ENCODE measurements at regions not wholly inside any gene's neighbourhood (a gene's known extent, or its start where the extent isn't known, plus 50 kb on each side); places are given as distances from the start of the nearest gene placed in this dataset.

DNA sequence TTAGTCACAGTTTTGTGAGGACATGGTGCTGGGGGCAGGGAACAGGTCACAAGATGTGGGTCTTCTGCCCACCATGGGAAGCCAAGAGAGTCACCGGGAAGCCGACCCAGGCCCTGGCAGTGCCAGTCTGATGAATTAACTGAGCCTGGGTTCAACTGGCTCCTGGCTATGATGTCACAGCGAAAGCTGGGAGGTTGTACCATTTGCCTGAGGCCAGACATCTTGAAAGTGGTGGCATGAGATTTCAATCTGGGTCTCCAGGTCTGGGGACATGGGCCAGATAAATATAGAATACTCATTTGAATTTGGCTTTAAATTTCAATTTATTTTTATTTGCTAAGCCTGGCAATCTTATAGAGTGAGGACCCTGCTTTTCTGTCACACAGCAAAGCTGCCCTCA, 280.9 kb downstream of the NSG2 start:
- DNase-seq (ENCODE audit: low read depth in 4 of 4, low spot score in 3 of 4): no peak

- peak in 3 of 4 donors; percentile 16 to 33 (median 29) for DNase-seq (ENCODE audit: low read depth in 4 of 4, low spot score in 3 of 4)
Measured at GRCh38 chr5:174327317-174327864, 281.9 kb downstream of the NSG2 start.

DNA sequence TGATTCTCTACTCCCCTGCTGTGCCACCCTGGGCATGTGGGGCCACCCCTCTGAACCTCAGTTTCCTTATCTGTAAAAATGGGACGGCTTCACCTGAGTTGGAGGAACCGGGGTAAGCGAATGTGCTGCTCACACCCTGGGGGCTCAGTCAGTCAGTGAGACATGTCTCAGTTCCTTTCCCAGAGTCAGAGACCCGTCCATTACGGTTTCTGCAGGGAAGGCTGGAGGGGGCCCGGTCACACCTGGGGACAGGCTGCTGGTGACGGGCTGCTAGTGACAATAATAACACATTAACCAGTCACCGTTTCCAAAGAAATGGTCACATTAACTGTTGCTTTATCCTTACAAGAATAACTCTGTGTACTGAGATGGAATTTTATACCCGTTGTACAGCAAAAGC, 282.4 kb downstream of the NSG2 start:
- DNase-seq (ENCODE audit: low read depth in 4 of 4, low spot score in 3 of 4): no peak

DNA sequence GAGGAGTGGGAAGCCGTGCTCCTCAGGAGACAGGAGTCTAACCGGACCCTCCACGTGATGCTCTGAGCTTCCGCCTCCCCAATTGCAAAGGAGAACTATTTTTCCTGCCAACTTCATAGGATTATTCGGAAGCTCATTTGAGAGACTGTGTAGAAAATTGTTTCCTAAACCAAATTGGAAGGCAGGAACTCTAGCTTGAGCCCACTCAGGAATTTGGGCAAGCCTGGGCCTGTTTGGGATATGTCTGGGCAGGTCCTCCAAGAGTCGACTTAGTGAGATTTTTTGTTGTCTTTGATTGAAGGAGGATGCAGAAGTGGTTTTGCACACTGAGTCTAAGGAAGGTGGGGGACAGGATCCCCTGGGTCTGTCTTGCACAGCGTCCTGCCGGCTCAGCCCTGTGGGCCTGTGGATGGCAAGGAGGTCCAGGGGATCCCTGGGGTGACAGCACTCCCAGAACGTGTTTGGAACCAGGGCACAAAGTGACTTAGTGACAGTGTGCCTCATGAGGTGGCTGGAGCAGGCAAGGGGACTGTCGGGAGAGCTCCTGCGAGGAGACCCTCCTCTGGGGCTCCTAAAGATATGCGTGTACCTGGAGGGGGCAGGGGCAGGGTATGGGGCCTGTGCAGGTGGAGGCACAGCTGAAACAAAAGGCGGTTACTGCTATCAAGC, 283.3 kb downstream of the NSG2 start:
- no peak for DNase-seq (ENCODE audit: low read depth in 4 of 4, low spot score in 3 of 4)

- DNase-seq (ENCODE audit: low read depth in 4 of 4, low spot score in 3 of 4): no peak
Measured at GRCh38 chr5:174329738-174330137, 284.2 kb downstream of the NSG2 start.

DNA sequence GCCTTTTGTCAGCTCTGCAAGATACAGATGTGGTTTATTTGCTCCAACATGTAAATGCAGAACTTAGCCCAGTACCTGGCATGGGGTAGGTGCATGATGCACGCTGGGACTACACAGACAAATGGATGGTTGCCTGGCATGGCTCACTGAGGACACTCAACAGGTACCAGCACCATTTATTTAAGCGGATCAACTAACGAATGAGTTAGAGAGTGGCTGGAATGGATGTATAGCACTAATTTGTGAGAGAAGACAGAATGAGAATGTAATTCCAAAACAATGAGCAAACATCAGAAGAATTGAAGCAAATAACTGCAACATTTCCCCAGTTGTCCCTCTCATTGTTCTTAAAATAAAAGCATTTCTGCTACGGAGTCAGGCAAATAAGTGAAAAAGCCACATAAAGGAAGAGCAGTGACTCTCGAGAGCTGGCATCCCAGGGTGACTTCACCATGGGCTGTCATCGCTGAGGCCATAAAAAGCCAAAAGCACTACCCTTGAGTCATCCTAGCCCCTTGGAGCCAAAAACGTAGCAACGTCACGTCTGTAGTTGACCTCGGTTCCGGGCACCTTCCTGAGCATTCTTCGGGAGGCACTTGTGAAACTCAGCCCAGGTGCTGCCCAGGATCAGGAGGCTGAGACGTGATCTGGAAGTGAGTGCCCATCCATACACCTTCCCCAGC, 290.3 kb downstream of the NSG2 start:
- DNase-seq (ENCODE audit: low read depth in 4 of 4, low spot score in 3 of 4): no peak

DNA sequence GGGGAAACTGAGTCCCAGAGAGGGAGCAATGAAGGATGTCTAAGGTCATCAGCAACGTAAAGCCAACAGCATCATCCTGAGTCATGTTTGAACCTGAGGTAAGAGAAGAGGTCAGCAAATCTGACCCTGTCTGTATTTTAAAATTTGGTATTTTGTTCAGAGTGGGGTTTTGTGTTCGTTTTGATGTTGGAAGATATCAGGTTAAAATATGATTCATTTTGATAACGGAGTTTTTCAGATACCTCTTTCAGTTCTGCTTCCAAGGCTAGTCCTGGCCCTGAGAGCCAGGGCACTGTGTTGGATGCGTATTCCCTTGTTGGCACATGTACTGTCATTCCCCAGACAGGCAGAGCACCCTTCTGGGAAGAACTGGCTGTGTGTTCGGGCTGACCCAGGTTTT, 291.0 kb downstream of the NSG2 start:
- no peak for DNase-seq (ENCODE audit: low read depth in 4 of 4, low spot score in 3 of 4)

GRCh38 chr5:174337276-174338184, 292.0 kb downstream of the NSG2 start:
- no peak for DNase-seq (ENCODE audit: low read depth in 4 of 4, low spot score in 3 of 4)

DNA sequence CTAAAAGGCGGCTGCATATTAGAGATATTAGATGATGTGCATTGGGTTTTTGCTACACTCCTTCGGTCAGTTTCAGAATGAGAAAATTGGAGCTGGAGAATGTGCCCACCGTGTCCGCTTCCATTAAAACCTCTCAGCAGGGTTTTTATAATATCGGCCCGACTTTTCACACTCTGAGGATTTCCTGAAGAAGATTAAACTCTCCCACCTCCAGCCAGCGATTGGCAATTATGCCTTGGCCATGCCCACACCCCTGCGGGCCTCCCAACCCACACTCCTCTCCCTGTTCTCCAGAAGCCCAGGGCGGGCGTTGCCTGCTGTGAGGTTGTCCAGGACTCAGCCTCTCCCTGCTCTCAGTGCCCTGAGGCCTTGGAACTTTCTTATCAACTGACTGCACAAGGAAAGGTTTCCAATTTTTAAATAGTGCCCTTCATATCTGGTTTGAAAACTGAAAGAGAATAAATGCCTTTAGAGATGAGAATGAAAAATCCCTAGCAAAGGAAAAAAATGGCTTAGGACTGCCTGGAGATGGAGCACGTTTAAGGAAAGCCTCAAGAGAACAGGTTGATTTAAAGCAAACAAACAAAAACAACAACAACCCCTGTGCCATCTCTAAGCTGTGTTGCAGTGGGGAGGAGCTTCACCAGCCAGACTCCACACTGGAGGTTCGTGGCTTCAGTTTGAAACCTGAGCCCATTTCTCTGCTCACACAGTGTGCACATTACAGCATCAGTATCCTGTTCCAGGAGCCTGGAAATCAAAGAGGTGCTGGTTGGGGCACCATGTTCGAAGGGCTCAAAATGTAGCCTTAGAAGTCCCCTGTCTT, 292.9 kb downstream of the NSG2 start:
- no peak for DNase-seq (ENCODE audit: low read depth in 4 of 4, low spot score in 3 of 4)

DNA sequence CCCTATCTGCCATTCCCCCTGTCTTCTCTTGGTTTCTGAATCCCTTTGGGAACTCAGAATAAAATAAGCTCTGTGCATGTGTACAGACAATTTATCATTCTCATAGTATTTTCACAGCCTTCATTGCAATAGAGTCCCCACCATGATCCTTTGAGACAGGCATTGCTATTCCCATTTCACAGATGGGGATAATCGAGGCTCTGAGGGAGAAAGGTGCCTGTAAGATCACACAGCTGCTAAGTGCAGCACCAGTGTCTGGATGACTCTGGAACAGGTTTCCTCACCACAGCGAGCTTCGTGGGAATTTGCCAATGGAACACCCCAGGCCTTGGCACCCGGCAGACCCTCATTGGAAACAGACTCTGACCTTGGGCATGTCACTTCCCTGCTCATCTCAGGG, 293.6 kb downstream of the NSG2 start:
- no peak for DNase-seq (ENCODE audit: low read depth in 4 of 4, low spot score in 3 of 4)

DNA sequence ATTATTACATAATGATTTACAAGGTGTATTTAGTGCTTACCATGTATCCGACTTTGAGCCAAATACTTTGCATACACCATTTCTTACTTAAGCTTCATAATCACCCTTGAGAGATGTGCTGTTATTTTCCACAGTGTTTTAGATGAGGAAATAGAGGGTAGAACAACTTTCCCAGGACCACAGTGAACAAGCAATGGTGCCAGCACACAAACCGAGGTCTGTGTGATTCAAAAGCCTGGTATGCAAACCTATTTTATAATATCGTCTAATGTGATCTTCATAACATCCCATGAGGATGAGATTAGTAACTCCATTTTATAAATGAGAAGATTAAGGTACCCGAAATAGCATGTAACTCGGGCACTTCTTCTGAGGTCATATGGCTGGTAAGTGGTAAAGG, 294.7 kb downstream of the NSG2 start:
- DNase-seq (ENCODE audit: low read depth in 4 of 4, low spot score in 3 of 4): no peak

- no peak for DNase-seq (ENCODE audit: low read depth in 4 of 4, low spot score in 3 of 4)
Measured at GRCh38 chr5:174342696-174343095, 297.2 kb downstream of the NSG2 start.

DNA sequence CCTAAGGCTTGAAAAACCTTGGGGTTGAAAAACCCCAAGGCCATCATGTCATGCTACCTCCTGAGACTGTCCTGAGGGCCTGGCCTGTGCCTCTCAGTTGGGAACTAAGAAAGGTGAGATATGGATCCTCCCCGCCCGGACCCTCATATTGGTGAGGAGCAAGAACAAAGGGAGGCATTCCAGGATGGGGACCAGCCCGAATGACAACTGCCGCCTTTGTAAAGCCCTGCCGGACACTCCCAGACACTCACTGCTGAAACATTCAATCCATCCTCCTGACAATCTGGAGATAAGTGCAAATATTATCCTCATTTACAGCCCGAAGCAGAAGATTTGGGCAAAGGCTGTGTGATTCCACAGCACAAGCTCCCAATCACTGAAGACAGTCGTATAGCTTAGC, 298.3 kb downstream of the NSG2 start:
- no peak for DNase-seq (ENCODE audit: low read depth in 4 of 4, low spot score in 3 of 4)

DNA sequence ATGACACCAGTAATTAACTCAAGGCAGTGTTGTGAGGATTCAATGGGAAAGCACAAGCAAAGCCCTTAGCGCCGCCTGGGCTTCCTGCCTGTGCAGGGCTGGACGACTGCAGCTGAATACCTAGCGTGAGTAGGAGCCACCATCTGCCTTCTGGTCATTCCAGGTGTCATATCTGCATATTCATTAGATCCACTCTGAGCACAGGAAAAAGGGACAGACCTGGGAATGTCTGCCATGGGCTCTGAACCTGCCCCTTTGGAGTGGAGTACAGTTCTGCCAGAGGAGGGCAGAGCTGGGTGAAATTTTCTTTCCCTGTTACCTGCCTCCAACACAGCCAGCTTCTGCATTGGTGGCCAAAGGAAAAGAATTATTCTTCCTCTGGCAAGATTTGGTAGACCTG, 298.8 kb downstream of the NSG2 start:
- no peak for DNase-seq (ENCODE audit: low read depth in 4 of 4, low spot score in 3 of 4)

- DNase-seq (ENCODE audit: low read depth in 4 of 4, low spot score in 3 of 4): no peak
Measured at GRCh38 chr5:174347183-174347582, 301.7 kb downstream of the NSG2 start.

DNA sequence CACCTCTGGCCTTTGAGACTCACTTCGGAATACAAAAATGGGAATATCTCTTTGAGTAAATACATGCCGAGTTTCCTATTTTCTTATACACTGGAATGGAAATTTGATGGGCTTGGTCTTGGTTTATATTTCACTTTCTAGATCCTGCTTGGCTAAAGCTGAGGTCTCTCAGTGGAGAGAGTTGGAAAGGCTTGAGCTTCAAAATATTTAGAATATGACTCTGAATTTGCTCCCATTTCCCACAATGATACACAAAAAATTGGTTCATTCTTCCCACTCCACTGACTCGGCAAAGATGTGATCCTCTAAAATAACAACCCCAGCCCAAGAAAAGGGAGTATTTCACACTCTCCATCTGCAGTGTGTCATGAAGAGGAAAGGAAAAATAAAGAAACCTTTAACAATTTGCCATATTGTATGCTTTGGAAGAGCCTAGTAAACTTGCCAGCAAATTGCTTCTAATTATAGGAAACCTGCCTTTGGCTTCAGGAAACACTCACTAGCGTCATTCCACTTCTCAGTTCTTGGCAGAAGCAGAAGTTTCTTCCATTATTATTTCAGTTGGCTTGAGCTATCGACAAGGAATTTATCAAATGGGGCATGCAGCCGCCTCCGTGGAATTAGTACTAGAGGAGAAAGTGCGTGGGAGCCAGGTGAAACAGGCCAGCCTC, 302.9 kb downstream of the NSG2 start:
- DNase-seq (ENCODE audit: low read depth in 4 of 4, low spot score in 3 of 4): no peak

GRCh38 chr5:174352681-174353080, 307.2 kb downstream of the NSG2 start:
- DNase-seq (ENCODE audit: low read depth in 4 of 4, low spot score in 3 of 4): no peak

GRCh38 chr5:174354571-174354970, 309.1 kb downstream of the NSG2 start:
- DNase-seq (ENCODE audit: low read depth in 4 of 4, low spot score in 3 of 4): no peak

GRCh38 chr5:174355208-174355612, 309.7 kb downstream of the NSG2 start:
- DNase-seq (ENCODE audit: low read depth in 4 of 4, low spot score in 3 of 4): no peak

DNA sequence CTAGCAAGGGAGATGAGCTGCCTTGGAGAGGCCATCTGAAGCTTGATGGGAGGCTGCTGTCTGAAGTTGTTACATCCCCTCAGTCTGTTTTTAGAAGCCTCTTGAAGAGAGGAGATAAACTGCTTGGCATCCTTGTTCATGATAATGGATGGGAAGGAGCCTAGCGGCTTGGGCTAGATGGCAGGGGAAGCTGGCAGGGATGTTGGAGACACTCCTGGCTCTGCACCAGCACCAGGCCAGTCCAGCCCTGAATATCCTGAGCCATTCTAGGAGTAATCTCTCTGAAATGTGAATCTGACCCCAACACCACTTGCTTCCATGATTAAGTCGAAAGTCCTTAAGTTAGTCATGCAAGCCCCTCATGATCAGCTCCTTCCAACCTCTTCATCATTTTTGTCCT, 310.5 kb downstream of the NSG2 start:
- DNase-seq (ENCODE audit: low read depth in 4 of 4, low spot score in 3 of 4): no peak
